GM18868 (cell line): ENCODE measurements at regions not wholly inside any gene's neighbourhood (a gene's known extent, or its start where the extent isn't known, plus 50 kb on each side); places are given as distances from the start of the nearest gene placed in this dataset.
"Not testable (repeated sequence)": the region's sequence is repeated elsewhere in the genome, so short reads cannot be mapped to it uniquely, and the experiment has no call there.

Experiments used
- ATAC-seq: cut with Tn5 transposase; IDR thresholded peaks from one replicate; pipeline ENCODE4 v1.9.1; 2021; ENCODE audit warnings: mild to moderate bottlenecking, moderate library complexity; ENCODE audit not compliant: unreplicated experiment

- no peak for ATAC-seq
These were observed 1140.2 kb downstream of the FAM133A start for GRCh38 chrX:94814216-94814615.

GRCh38 chrX:94830717-94831116 lies 1156.7 kb downstream of the FAM133A start:
- ATAC-seq, result peak; percentile 91

- peak; percentile 37 for ATAC-seq
These were observed 1157.4 kb downstream of the FAM133A start for GRCh38 chrX:94831364-94831763.

- ATAC-seq, result no peak
These were observed 1160.2 kb downstream of the FAM133A start for GRCh38 chrX:94834226-94834625.

GRCh38 chrX:94850811-94851210 lies 1176.8 kb downstream of the FAM133A start:
- ATAC-seq, result no peak

GRCh38 chrX:94854251-94854650 lies 1180.2 kb downstream of the FAM133A start:
- no peak for ATAC-seq

- not testable (repeated sequence) for ATAC-seq
These were observed 1188.5 kb downstream of the FAM133A start for GRCh38 chrX:94862470-94862869.

- no peak for ATAC-seq
These were observed 1197.6 kb downstream of the FAM133A start for GRCh38 chrX:94871640-94872039.

GRCh38 chrX:94901849-94902248 lies 1227.8 kb downstream of the FAM133A start:
- ATAC-seq, result no peak

GRCh38 chrX:94908171-94908570 lies 1234.2 kb downstream of the FAM133A start:
- no peak for ATAC-seq

- no peak for ATAC-seq
These were observed 1234.6 kb downstream of the FAM133A start for GRCh38 chrX:94908648-94909047.

- ATAC-seq, result peak; percentile 43
These were observed 1240.2 kb downstream of the FAM133A start for GRCh38 chrX:94914235-94914634.

GRCh38 chrX:94932278-94932965 lies 1258.4 kb downstream of the FAM133A start:
- ATAC-seq, result peak; percentile 96

- ATAC-seq, result no peak
These were observed 1262.7 kb downstream of the FAM133A start for GRCh38 chrX:94936722-94937121.

GRCh38 chrX:94937491-94937890 lies 1263.5 kb downstream of the FAM133A start:
- ATAC-seq, result no peak

GRCh38 chrX:94942603-94943002 lies 1268.6 kb downstream of the FAM133A start:
- no peak for ATAC-seq

- not testable (repeated sequence) for ATAC-seq
These were observed 1272.1 kb downstream of the FAM133A start for GRCh38 chrX:94946137-94946536.

GRCh38 chrX:94961730-94962129 lies 1287.7 kb downstream of the FAM133A start:
- peak; percentile 81 for ATAC-seq

- ATAC-seq, result peak; percentile 57
These were observed 1303.6 kb downstream of the FAM133A start for GRCh38 chrX:94977562-94977961.

- ATAC-seq, result peak; percentile 49
These were observed 1304.0 kb downstream of the FAM133A start for GRCh38 chrX:94977986-94978385.
